DOHH2 (cell line): ENCODE measurements at regions not wholly inside any gene's neighbourhood (a gene's known extent, or its start where the extent isn't known, plus 50 kb on each side); places are given as distances from the start of the nearest gene placed in this dataset.
"Not testable (repeated sequence)": the region's sequence is repeated elsewhere in the genome, so short reads cannot be mapped to it uniquely, and the experiment has no call there.

Experiments
- H3F3A ChIP-seq: fragments of 200-600 bp; sonication (generic), shearing (Covaris generic); 2 replicates; pipeline ENCODE4 v1.6.0; 2016; ENCODE audit warnings: antibody characterized with exemption, mild to moderate bottlenecking; ENCODE audit not compliant: control insufficient read depth, insufficient read depth
- H3K27ac ChIP-seq: fragments of 200-600 bp; sonication (generic); 2 replicates; pipeline ENCODE4 v1.5.1; 2014; ENCODE audit warnings: low read depth, mild to moderate bottlenecking, low read length, moderate library complexity
- H3K27me3 ChIP-seq: fragments of 200-600 bp; sonication (generic); 2 replicates; pipeline ENCODE4 v1.6.1; 2014; ENCODE audit warnings: mild to moderate bottlenecking, low read length, mixed read lengths; ENCODE audit not compliant: control insufficient read depth
- H3K36me3 ChIP-seq: fragments of 200-600 bp; sonication (generic); 2 replicates; pipeline ENCODE4 v1.6.1; 2014; ENCODE audit warnings: mild to moderate bottlenecking, low read length, moderate library complexity, mixed read lengths; ENCODE audit not compliant: control insufficient read depth
- H3K4me1 ChIP-seq: fragments of 200-600 bp; sonication (generic); 2 replicates; pipeline ENCODE4 v1.6.1; 2014; ENCODE audit warnings: mild to moderate bottlenecking, low read length, mixed read lengths; ENCODE audit not compliant: control insufficient read depth
- H3K4me2 ChIP-seq: fragments of 200-600 bp; sonication (generic); 2 replicates; pipeline ENCODE4 v1.6.0; 2014; ENCODE audit warnings: mild to moderate bottlenecking, low read length, moderate library complexity
- H3K4me3 ChIP-seq: fragments of 200-600 bp; sonication (generic); 2 replicates; pipeline ENCODE4 v1.5.1; 2014; ENCODE audit warnings: mild to moderate bottlenecking, low read length, mixed read lengths
- H3K79me2 ChIP-seq: fragments of 200-600 bp; sonication (generic); 2 replicates; pipeline ENCODE4 v1.6.1; 2014; ENCODE audit warnings: mild to moderate bottlenecking, low read length, mixed read lengths; ENCODE audit not compliant: control insufficient read depth
- H3K9me2 ChIP-seq: fragments of 200-600 bp; sonication (generic); replicated peaks from 2 replicates; pipeline ENCODE4 v1.6.1; 2014; ENCODE audit warnings: mild to moderate bottlenecking, low read length, mixed read lengths; ENCODE audit not compliant: control insufficient read depth
- H3K9me3 ChIP-seq: fragments of 200-600 bp; sonication (generic); 2 replicates; pipeline ENCODE4 v1.6.1; 2014; ENCODE audit warnings: antibody characterized with exemption, low read length, mixed read lengths; ENCODE audit not compliant: control insufficient read depth, insufficient read depth
- H4K20me1 ChIP-seq: fragments of 200-600 bp; sonication (generic); 2 replicates; pipeline ENCODE4 v1.6.0; 2014; ENCODE audit warnings: low read depth, mild to moderate bottlenecking, antibody characterized with exemption, low read length, moderate library complexity; ENCODE audit not compliant: control insufficient read depth, insufficient read depth
- CTCF ChIP-seq: fragments of 200-600 bp; sonication (generic); IDR thresholded peaks from one replicate; pipeline ENCODE4 v1.5.1; 2014; ENCODE audit warnings: antibody characterized with exemption, mild to moderate bottlenecking, low read depth, low read length; ENCODE audit not compliant: poor library complexity, severe bottlenecking
- EZH2phosphoT487 ChIP-seq: fragments of 200-600 bp; sonication (generic); IDR thresholded peaks from 2 replicates; pipeline ENCODE4 v1.6.1; 2017; ENCODE audit warnings: borderline replicate concordance, mild to moderate bottlenecking, antibody characterized with exemption, low read length, moderate library complexity, mixed read lengths

- Histone ChIP-seq H3K4me3 (no peak overlapping the region), H3F3A (no peaks in the 10 kb centered on the region), H4K20me1 (no peaks in the 10 kb centered on the region), H3K36me3 (no peaks in the 10 kb centered on the region), H3K79me2 (no peaks in the 10 kb centered on the region), H3K27me3 (no peaks in the 10 kb centered on the region), H3K4me2 (no peak overlapping the region), H3K9me2 (no peaks in the 10 kb centered on the region), H3K9me3 (no peaks in the 10 kb centered on the region), H3K27ac (no peak overlapping the region), H3K4me1 (no peaks in the 10 kb centered on the region)
- TF ChIP-seq EZH2phosphoT487: no peak
- no peak for TF ChIP-seq CTCF
Measured at GRCh38 chr5:106076655-106077054, 1594.1 kb downstream of the EFNA5 start.

GRCh38 chr5:106072208-106072607 lies 1598.5 kb downstream of the EFNA5 start:
- Histone ChIP-seq H3K4me1 (no peaks in the 10 kb centered on the region), H3K4me2 (no peak overlapping the region), H3K9me2 (no peaks in the 10 kb centered on the region), H4K20me1 (no peaks in the 10 kb centered on the region), H3K79me2 (no peaks in the 10 kb centered on the region), H3F3A (no peaks in the 10 kb centered on the region), H3K36me3 (no peaks in the 10 kb centered on the region), H3K27ac (no peak overlapping the region), H3K4me3 (no peak overlapping the region), H3K9me3 (no peaks in the 10 kb centered on the region), H3K27me3 (no peaks in the 10 kb centered on the region)
- TF ChIP-seq CTCF: no peak
- no peak for TF ChIP-seq EZH2phosphoT487

- H3F3A ChIP-seq: no peaks in the 10 kb centered on the region
- no peaks in the 10 kb centered on the region for H3K36me3 ChIP-seq
- H3K4me1 ChIP-seq: no peaks in the 10 kb centered on the region
- H4K20me1 ChIP-seq: no peaks in the 10 kb centered on the region
- H3K79me2 ChIP-seq: no peaks in the 10 kb centered on the region
- TF ChIP-seq CTCF: no peak
- no peak for TF ChIP-seq EZH2phosphoT487
- H3K27me3 ChIP-seq: no peaks in the 10 kb centered on the region
- H3K4me3 ChIP-seq: no peak overlapping the region
- H3K9me3 ChIP-seq: no peaks in the 10 kb centered on the region
- H3K4me2 ChIP-seq: no peak overlapping the region
- no peak overlapping the region for H3K27ac ChIP-seq
- H3K9me2 ChIP-seq: no peaks in the 10 kb centered on the region
Measured at GRCh38 chr5:106047341-106047740, 1623.4 kb downstream of the EFNA5 start.

- H3F3A ChIP-seq, H3K36me3 ChIP-seq, H3K4me1 ChIP-seq, H4K20me1 ChIP-seq, H3K79me2 ChIP-seq, H3K27ac ChIP-seq, H3K4me3 ChIP-seq, H3K9me3 ChIP-seq, H3K9me2 ChIP-seq, H3K27me3 ChIP-seq, H3K4me2 ChIP-seq: not testable (repeated sequence)
Measured at GRCh38 chr5:106032069-106032468, 1638.7 kb downstream of the EFNA5 start.
